Testis (tissue), 2 donors: ENCODE measurements at regions not wholly inside any gene's neighbourhood (a gene's known extent, or its start where the extent isn't known, plus 50 kb on each side); places are given as distances from the start of the nearest gene placed in this dataset.
"Not testable (repeated sequence)": the region's sequence is repeated elsewhere in the genome, so short reads cannot be mapped to it uniquely, and the experiment has no call there.

ENCODE experiments used
- DNase-seq: peaks from one replicate; pipeline ENCODE4 v3.0.0-alpha.2; 2019
- H3K27ac ChIP-seq, 2 donors: fragments of 200-600 bp; sonication (generic); one replicate each; pipeline ENCODE4 v1.5.1; 2019
- H3K27me3 ChIP-seq: fragments of 200-600 bp; sonication (generic); one replicate; pipeline ENCODE4 v1.5.1; 2019
- H3K36me3 ChIP-seq: fragments of 200-600 bp; sonication (generic); one replicate; pipeline ENCODE4 v1.5.1; 2017; ENCODE audit warnings: low read depth; ENCODE audit errors: missing control alignments
- H3K4me1 ChIP-seq: fragments of 200-600 bp; sonication (generic); one replicate; pipeline ENCODE4 v1.5.1; 2019
- H3K4me3 ChIP-seq, 2 donors: fragments of 200-600 bp; sonication (generic); one replicate each; pipeline ENCODE4 v1.5.1; 2017 to 2019
- H3K9me3 ChIP-seq: fragments of 200-600 bp; sonication (generic); one replicate; pipeline ENCODE4 v1.5.1; 2017
- WGBS, 2 donors: methylation state at CpG; one replicate each; pipeline ENCODE4 v1.1.5; 2018; 5-methylcytosine and 5-hydroxymethylcytosine counted together
- intact Hi-C: fragments of 100-400 bp; cut with DNase I; formaldehyde crosslinking; loops from one replicate; pipeline ENCODE4 v1.15.1; 2023; ENCODE audit warnings: low total_unique reads
- TF ChIP-seq, protein P1 (sequence below), 3 experiments: fragments of 450-650 bp in 2 of 3; fragments of 200-600 bp in 1 of 3; sonication (generic) in 1 of 3; IDR thresholded peaks; one replicate each; pipeline ENCODE4 v1.5.1; 2016 to 2019; ENCODE audit warnings: antibody characterized with exemption in 3 of 3, mild to moderate bottlenecking in 2 of 3, moderate library complexity in 1 of 3

DNA sequence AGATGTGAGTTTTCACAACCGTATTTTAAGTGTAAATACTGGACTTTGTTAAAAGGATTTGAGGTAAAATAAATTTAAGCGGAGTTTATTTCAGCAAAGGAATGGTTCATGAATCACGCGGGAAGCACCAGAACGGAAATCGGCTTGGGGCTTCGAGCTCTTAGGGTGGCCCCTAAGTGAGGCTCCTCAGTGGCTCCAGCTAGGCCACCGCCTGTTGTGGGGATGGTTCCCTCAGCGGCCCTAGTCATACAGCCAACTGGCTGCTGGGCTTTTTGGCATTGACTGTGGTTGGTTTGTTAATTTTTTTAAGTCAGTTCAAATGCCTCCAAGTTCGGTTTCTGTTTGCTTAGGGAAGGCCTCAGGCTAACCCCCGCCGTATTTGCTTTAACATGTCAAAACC lies 198.0 kb downstream of the LMLN start:
- H3K27me3 ChIP-seq, H3K4me1 ChIP-seq, H3K27ac ChIP-seq, intact Hi-C loops, H3K36me3 ChIP-seq, DNase-seq, H3K4me3 ChIP-seq, H3K9me3 ChIP-seq: not testable (repeated sequence)
- 75 to 80% methylated on average over 9 of the region's 12 CpGs for WGBS, 2 donors

DNA sequence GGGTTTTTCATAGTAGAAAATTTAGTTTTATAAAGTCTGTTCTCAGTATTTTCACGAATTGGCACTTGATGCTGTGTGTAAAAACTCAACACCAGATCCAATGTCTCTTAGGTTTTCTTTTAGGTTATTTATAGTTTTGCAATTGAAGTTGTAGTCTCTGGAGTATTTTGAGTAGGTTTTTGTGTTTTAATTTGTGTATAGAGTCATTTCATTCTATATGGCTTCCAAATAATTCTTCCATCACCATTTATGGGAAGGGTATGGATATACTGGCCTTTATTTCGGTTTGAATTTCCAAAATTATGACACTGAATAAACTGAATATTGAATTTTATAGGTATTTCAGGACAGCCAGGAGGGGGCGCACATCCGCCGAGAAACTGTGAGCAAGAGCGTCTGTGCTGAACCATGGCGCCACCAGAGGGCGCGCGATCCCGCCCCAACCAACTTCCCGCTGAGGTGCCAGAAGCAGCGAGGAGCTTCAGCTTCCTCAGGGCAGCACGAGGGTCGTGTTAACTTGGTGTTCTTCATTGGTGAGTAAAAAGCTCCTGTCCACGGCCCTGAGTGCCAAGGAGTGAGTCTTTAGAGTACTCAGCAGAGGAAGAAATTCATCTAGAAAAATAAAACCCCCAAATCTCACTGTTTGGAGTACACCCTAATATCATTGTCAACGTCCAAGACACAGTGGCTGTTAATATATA lies 207.5 kb downstream of the LMLN start:
- H3K27me3 ChIP-seq, H3K9me3 ChIP-seq, intact Hi-C loops, H3K36me3 ChIP-seq, H3K4me3 ChIP-seq, H3K4me1 ChIP-seq, H3K27ac ChIP-seq: not testable (repeated sequence)
- TF ChIP-seq, protein P1, sequence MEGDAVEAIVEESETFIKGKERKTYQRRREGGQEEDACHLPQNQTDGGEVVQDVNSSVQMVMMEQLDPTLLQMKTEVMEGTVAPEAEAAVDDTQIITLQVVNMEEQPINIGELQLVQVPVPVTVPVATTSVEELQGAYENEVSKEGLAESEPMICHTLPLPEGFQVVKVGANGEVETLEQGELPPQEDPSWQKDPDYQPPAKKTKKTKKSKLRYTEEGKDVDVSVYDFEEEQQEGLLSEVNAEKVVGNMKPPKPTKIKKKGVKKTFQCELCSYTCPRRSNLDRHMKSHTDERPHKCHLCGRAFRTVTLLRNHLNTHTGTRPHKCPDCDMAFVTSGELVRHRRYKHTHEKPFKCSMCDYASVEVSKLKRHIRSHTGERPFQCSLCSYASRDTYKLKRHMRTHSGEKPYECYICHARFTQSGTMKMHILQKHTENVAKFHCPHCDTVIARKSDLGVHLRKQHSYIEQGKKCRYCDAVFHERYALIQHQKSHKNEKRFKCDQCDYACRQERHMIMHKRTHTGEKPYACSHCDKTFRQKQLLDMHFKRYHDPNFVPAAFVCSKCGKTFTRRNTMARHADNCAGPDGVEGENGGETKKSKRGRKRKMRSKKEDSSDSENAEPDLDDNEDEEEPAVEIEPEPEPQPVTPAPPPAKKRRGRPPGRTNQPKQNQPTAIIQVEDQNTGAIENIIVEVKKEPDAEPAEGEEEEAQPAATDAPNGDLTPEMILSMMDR (IDR thresholded peaks at IDR 0.05): peak; percentile 37 to 64 (median 41)
- WGBS, 2 donors: 6% methylated on average over 6 to 8 of the region's 17 CpGs
- peak; percentile 57 for DNase-seq

DNA sequence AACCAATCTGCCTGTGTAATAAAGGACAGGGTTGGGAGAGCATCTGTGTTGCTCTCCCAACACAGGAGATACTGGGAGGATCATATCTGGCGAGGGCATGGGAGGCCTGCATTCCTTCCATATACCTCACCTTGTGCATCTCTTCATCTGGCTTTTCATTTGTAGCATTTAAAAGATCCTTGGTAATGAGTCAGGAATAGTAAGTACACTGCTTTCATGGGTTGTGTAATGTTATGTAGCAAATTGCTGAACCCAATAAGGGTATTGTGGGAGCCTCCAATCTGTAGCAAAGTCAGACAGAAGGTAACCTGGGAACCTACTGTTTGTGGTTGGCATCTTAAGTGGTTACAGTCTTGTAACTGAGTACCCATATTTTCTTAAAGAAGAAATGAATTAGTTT lies 210.8 kb downstream of the LMLN start:
- 86 to 100% methylated on average over 1 of the region's 1 CpG for WGBS, 2 donors
- H3K9me3 ChIP-seq, H3K4me1 ChIP-seq, intact Hi-C loops, H3K36me3 ChIP-seq, H3K27me3 ChIP-seq, H3K27ac ChIP-seq, DNase-seq, H3K4me3 ChIP-seq: not testable (repeated sequence)

DNA sequence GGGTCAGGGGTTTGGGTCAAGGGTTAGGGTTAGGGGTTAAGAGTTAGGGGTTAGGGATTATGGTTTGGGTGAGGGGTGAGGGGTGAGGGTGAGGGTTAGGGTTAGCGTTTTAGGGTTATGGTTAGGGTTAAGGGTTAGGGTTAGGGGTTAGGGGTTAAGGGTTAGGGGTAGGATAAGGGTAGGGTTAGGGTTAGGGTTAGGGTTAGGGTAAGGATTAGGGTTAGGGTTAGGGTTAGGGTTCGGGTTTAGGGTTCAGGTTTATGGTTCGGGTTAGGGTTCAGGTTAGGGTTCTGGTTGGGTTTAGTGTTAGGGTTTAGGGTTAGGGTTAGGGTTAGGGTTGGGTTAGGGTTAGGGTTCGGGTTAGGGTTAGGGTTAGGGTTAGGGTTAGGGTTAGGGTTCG lies 213.1 kb downstream of the LMLN start:
- H3K4me3 ChIP-seq, DNase-seq, H3K36me3 ChIP-seq, H3K4me1 ChIP-seq, H3K9me3 ChIP-seq, H3K27ac ChIP-seq, intact Hi-C loops, H3K27me3 ChIP-seq: not testable (repeated sequence)
- 91 to 93% methylated on average over 5 of the region's 5 CpGs for WGBS, 2 donors

DNA sequence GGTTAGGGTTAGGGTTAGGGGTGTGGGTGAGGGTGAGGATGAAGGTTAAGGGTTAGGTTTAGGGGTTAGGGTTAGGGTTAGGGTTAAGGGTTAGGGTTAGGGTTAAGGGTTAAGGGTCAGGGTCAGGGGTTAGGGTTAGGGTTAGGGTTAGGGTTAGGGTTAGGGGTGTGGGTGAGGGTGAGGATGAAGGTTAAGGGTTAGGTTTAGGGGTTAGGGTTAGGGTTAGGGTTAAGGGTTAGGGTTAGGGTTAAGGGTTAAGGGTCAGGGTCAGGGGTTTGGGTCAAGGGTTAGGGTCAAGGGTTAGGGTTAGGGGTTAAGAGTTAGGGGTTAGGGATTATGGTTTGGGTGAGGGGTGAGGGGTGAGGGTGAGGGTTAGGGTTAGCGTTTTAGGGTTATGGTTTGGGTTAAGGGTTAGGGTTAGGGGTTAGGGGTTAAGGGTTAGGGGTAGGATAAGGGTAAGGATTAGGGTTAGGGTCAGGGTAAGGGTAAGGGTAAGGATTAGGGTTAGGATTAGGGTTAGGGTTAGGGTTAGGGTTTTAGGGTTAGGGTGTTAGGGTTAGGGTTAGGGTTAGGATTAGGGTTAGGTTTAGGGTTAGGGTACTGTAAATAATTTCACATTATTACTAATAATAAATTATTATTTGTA lies 214.0 kb downstream of the LMLN start:
- 77 to 88% methylated on average over 1 of the region's 1 CpG for WGBS, 2 donors
- intact Hi-C loops, H3K4me3 ChIP-seq, H3K9me3 ChIP-seq, H3K27ac ChIP-seq, H3K4me1 ChIP-seq, DNase-seq, H3K27me3 ChIP-seq, H3K36me3 ChIP-seq: not testable (repeated sequence)
